OCI-LY1 (cell line): ENCODE measurements at regions not wholly inside any gene's neighbourhood (a gene's known extent, or its start where the extent isn't known, plus 50 kb on each side); places are given as distances from the start of the nearest gene placed in this dataset.

Experiments
- EZH2 ChIP-seq: fragments of 200-600 bp; sonication (generic), shearing (Covaris generic); IDR thresholded peaks from 2 replicates; pipeline ENCODE4 v1.8.0; 2017; ENCODE audit warnings: borderline replicate concordance, mixed run types, mild to moderate bottlenecking, antibody characterized with exemption, low read length, moderate library complexity, mixed read lengths
- TF ChIP-seq, protein P1 (sequence below): fragments of 200-600 bp; sonication (generic), shearing (Covaris generic); IDR thresholded peaks from 2 replicates; pipeline ENCODE4 v1.5.1; 2017; ENCODE audit warnings: mild to moderate bottlenecking, antibody characterized with exemption, low read length, moderate library complexity, mixed read lengths

GRCh38 chr2:121101093-121101715 is 183.8 kb downstream of the TFCP2L1 start:
- TF ChIP-seq EZH2: no peak
- TF ChIP-seq, protein P1, sequence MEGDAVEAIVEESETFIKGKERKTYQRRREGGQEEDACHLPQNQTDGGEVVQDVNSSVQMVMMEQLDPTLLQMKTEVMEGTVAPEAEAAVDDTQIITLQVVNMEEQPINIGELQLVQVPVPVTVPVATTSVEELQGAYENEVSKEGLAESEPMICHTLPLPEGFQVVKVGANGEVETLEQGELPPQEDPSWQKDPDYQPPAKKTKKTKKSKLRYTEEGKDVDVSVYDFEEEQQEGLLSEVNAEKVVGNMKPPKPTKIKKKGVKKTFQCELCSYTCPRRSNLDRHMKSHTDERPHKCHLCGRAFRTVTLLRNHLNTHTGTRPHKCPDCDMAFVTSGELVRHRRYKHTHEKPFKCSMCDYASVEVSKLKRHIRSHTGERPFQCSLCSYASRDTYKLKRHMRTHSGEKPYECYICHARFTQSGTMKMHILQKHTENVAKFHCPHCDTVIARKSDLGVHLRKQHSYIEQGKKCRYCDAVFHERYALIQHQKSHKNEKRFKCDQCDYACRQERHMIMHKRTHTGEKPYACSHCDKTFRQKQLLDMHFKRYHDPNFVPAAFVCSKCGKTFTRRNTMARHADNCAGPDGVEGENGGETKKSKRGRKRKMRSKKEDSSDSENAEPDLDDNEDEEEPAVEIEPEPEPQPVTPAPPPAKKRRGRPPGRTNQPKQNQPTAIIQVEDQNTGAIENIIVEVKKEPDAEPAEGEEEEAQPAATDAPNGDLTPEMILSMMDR: no peak
